NCI-H748 treated with DMSO at 0.1 percent for 48 hours (cell line): ENCODE measurements at regions not wholly inside any gene's neighbourhood (a gene's known extent, or its start where the extent isn't known, plus 50 kb on each side); places are given as distances from the start of the nearest gene placed in this dataset.
A peak's percentile ranks its signal among the peaks of the same experiment; 100 is the strongest.

ENCODE experiments used
- DNase-seq: peaks from one replicate; lab custom pipeline; 2025; lab: John Stamatoyannopoulos, UW

DNA sequence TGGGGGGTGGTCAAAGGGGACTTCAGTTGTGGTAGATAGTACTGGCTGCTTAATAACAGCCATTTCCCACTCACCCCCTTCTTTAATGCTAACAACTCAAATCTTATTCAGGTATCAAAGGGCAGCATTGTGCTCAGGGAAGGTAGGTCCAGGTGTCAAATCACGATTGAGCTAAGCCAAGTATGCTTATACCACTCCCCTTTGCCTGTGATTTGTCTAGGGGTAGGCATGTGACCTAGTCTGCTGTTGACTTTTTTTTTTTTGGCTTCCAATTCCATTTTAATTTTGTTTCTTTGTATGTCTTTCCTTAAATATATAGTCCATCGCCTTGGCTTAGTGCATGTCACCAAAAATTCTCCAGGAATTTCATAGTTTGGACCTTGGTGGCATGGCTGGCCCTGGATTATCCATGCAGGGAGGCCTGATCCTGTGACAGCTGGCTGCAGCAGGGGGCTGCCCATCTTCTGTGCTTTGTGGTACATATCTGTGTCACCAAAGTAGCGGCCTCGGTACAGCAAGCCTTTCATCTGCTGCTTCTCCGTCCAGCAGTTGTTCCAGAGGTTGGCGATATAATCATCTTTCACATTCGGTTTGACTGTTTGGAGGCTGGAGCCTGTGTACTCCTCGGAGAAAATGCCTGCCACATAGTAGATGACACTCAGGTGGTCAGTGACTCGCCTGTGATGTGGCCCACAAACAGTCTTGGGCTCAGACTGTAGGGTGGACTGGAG is 68.1 kb upstream of the SPRED2 start:
- no peak for DNase-seq

DNA sequence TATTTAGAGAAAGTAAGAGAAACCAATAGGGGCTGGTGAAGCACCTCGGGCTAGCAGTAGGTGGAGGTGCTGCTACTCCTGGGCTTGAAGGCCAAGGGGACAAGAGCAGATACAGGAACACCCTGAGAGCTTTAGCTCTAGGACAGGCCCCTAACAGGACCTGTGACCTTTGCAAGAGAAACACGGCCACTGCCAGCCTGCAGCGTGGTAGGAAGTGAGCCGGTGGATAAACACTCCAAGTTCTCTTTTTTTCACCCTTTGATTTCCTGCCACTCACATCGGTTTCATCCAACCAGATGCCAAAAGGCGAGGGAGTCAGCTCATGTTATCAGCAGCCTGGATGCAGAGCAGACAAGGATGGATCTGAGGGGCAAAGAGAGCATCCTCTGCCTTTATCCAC is 66.8 kb upstream of the SPRED2 start:
- no peak for DNase-seq

DNA sequence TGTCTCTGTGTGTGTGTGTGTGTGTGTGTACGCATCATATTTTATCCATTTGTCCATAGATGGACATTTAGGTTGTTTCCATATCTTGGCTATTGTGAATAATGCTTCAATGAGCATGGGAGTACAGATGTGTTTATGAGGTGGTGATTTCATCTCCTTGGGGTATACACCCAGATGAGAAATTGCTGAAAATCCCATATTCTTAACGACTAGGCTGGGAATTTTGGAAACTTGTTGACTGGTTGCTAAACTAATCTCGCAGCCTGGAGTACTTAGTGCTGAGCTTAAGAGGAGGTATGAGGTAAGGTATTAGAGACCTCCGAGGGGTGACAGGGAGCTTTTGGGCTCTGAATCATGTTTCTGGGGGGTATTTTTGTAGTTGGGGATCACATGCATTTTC is 66.0 kb upstream of the SPRED2 start:
- no peak for DNase-seq

DNA sequence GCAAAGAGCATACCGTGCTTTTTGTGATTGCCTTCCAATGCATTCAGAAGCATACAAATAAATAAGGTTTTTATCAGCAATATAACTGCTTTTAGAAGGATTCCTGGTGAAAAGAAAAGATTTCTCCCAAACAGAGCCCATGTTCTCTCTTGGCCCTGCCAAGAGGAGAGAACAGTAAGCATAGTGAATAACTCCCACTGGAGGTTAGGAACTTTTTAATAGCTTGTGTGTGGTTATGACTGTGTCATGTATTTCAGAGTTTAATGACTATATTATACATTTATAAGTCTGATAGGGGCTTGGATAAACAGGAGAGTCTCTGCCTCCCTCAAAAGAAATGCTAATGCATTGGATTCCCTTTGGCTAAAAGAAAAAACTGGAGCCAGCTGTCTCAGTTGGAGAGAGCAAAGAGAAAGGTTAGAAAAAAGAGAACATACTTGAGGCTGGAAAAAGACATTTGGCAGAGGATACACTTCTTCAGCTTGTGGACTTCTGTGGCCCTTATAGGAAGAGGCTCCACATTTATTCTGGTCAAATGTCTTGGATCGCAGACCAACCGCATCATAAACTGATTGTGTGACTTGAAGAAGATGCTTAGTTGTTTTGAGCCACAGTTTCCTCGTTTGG is 63.0 kb upstream of the SPRED2 start:
- no peak for DNase-seq

DNA sequence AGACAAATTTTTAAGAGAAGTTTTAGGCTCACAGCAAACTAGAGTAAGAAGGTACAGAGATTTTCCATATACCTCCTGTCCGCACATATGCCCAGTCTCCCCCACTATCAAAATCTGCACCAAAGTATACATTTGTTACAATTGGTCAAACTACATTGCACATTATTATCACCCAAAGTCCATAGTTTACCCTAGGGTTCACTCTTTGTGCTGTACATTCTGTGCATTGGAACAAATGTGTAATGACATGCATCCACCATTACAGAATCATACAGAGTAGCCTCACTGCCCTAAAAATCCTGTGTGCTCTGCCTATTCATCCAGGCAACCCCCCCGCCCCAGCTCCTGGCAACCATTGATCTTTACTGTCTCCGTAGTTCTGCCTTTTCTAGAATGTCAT is 61.7 kb upstream of the SPRED2 start:
- no peak for DNase-seq

DNA sequence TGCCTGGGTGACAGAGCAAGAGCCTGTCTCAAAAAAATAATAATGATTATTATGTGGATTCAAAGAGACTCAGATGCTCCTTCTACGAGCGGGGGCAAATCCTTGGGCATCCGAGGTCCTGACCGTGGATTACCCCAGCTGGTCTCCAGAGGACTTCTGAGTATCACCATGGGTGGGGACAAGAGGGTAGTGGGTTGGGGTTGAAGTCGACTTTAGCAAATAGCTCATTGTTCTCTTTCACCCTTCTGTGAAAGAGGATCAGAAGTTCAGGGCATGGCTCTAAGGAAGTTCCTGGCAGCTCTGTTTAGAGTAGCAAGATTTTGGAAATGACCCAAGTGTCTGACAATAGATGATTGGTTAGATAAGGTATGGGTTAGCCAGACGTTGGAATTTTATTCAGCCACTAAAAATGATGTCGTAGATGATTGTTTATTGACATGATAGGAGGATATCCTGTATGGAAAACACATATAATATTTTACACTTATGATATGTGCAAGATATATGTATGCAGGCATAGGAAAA is 59.0 kb upstream of the SPRED2 start:
- no peak for DNase-seq

DNA sequence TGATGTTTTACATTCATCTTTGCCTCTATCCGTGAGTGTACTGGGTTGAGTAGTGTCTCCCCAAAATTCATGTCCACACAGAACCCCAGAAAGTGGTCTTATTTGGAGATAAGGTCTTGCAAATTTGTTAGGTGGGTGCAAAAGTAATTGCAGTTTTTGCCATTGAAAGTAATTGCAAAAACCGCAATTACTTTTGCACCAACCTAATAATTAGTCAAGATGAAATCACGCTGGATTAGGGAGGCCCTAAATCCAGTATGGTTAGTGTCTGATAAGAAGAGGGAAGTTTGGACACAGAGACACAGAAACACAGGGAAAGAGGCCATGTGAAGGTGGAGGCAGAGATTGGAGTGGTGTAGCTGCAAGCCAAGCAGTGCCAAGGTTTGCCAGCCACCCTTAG is 57.8 kb upstream of the SPRED2 start:
- DNase-seq: no peak

DNA sequence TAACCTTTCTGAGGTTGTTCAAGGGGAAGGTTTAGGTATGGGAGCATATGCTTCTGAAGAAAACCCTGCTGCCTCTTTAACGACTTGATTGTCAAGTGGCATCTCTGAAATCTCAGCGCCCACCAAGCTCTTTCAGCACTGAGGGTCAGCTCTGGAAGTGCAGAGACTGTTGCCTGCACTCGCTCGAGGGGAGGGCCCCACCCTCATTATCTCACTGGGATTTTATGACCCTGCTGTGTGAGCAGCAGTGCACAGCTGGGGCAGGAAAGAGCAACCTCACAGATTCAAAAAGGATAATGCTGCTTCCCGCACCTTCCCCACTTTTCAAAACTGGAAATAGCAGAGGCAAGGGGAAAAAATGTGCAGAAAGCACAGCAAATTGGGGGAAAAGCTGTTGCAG is 56.9 kb upstream of the SPRED2 start:
- DNase-seq: no peak

DNA sequence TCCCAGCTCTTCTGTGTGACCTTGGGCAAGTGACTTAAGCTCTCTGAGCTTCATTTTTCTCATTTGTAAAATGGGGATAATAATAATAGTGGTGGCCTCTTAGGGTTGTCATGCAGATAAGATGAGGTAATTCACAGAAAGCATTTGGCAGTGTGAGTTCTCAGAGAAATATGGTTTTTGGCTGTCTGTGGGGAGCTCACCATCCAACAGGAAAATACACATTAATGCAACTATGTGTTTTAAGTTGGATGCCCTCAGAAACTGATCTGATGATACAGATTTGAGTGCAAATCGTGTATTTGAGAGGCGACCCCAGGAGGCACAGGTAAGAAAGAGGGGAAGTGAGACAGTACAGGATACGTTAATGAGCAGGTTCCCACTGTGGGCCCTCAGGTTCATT is 56.1 kb upstream of the SPRED2 start:
- no peak for DNase-seq

DNA sequence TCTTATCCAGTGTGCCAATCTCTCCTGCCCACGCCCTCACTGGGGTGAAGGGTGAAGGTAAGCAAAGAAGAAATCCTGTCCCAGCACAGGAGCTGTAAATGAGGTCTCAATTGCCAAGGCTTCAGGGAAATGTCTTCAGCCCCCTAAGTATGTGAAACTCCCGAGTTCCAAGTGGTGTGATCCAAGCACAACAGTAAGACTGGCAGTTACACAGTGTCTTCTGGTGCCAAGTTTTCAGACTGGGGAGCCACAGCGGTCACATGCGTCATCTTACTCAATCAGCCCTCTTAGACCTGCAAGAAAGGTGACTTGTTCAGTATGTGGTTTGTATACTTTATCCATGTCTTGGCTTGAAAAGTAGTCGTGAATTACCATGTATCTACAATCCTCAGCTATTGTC is 55.0 kb upstream of the SPRED2 start:
- no peak for DNase-seq

DNA sequence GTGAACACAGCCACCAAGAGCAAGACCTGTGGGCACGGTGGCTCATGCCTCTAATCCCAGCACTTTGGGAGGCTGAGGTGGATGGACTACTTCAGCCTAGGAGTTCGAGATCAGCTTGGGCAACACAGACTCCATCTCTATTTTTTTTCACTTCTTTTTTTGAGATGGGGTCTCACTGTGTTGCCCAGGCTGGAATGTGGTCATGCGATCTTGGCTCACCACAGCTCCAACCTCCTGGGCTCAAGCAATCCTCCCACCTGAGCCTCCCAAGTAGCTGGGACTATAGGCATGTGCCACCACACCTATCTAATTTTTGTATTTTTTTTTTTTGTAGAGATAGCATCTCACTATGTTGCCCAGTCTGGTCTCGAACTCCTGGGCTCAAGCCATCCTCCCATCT is 54.4 kb upstream of the SPRED2 start:
- no peak for DNase-seq

DNA sequence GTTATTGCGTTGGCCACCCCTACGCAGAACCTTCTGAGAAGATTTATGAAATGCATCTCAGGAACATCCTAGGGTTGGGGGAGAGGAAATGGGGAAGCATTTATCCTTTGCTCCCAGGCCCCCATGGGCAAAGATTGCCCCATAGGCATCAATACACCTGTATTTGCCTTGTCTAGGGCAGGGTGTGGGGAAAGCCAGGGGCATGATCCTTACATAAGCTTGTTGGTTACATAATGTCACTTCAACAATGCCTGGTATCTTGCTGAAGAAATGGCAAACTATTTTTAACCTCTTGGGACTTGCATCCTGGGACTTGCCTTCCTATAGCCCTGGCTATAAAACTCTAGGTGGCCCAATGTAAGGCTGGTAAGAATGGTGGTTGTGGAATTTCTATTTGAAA is 53.9 kb upstream of the SPRED2 start:
- DNase-seq: no peak

DNA sequence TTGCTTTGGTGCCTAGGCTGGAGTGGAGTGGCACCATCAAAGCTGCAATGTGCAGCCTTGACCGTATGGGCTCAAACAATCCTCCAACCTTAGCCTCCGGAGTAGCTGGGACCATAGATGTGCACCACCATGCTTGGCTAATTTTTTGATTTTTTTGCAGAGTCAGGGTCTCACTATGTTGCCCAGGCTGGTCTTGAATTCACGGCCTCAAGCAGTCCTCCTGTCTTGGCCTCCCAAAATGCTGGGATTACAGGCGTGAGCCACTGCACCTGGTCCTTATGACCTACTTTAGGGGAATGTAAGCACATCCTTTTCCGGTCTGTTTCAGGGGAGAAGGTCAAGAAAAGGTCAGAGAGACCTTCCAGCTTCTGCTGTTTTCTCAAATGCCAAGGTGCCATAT is 53.4 kb upstream of the SPRED2 start:
- DNase-seq: no peak

DNA sequence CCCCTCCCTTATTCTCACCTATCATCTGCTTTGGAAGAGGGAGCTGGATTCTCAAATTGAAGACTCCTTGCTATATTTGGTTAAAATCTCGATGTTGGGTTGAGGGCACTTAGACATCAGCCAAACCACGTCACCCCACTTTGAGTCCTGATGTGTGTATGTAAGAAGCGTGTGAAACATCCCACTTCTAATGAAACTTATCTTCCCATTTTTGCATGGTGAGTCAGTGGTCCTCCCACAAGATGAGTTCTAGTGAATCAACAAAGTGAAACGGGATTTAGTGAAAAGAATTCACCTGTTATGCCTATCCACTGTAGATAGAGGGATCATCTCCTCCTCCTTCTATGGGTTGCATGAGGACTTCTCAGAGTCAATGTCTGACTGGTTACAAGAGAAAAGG is 51.4 kb upstream of the SPRED2 start:
- DNase-seq: no peak

DNA sequence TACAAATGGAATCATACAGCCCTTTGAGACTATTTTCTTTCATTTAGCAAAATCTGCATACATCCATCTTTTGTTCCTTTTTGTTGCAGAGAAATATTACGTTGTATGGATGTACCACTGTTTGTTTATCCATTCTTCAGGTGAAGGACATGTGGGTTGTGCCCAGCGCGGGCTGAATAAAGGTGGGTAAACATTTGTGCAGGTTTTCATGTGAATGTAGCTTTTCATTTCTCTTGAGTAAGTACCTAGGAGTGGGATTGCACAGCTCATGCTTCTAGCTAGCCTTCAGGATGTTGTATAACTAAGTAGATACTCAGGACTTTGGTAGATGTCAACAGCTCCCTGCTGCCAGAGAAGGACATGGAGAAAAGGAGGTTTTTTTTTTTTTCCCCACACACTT is 50.6 kb upstream of the SPRED2 start:
- DNase-seq: peak; percentile 40
